ENCODE measurements at regions not wholly inside any gene's neighbourhood (a gene's known extent, or its start where the extent isn't known, plus 50 kb on each side); places are given as distances from the start of the nearest gene placed in this dataset.

DNA sequence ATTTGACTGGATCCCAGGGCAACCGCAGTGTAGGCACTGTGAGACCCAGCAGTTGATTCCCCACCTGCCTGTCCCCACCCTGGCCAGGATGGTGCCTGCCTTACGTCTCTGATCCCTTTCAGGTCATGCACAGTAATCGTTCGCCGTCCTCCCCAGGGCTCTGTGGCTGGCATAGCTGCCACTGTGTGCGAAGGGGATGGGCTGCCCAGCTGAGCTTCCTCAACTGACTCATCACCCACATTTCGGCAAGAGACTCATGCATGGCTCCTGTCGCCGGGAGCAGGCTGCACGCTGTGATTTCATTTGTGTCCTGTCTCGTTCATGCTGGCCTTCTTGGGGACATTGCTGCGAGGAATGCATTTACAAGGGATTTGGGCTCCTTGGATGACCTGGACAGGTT is 252.4 kb downstream of the KLF6 start:
- Histone ChIP-seq H3K27ac (ENCODE audit: low read length) (no peak overlapping the region), H3K4me3 (ENCODE audit: low read length) (no peak overlapping the region), H3K36me3 (ENCODE audit: control insufficient read depth, low read depth, low read length) (no peaks in the 10 kb centered on the region), H3K27me3 (ENCODE audit: control insufficient read depth, insufficient read depth, low read length) (no peaks in the 10 kb centered on the region), H3K9me3 (ENCODE audit: control insufficient read depth, low read depth, low read length) (no peaks in the 10 kb centered on the region), H3K4me1 (ENCODE audit: control insufficient read depth, low read depth, low read length) (no peaks in the 10 kb centered on the region), H3K9ac (ENCODE audit: low read length) (no peak overlapping the region)

DNA sequence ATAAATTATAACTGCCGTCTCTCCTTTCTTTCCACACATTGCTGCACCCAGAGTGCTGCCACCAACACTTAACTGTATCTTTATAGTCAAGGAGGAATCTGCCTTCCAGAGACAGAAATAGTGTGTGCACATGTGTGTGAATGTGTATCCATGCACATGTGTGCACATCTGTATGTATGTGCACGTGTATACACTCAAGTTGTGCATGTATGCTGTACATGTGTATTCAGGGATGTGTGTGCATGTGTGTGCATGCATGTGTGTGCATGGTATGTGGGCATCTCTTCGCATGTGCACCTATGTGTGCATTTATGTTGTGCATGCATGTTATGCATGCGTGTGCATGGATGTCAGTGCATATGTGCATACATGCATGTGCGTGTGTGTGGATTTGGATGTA is 253.3 kb downstream of the KLF6 start:
- no peaks in the 10 kb centered on the region for H3K9me3 ChIP-seq (ENCODE audit: control insufficient read depth, low read depth, low read length)
- no peak overlapping the region for H3K4me3 ChIP-seq (ENCODE audit: low read length)
- no peak overlapping the region for H3K9ac ChIP-seq (ENCODE audit: low read length)
- H3K36me3 ChIP-seq (ENCODE audit: control insufficient read depth, low read depth, low read length): no peaks in the 10 kb centered on the region
- no peaks in the 10 kb centered on the region for H3K4me1 ChIP-seq (ENCODE audit: control insufficient read depth, low read depth, low read length)
- no peak overlapping the region for H3K27ac ChIP-seq (ENCODE audit: low read length)
- no peaks in the 10 kb centered on the region for H3K27me3 ChIP-seq (ENCODE audit: control insufficient read depth, insufficient read depth, low read length)

GRCh38 chr10:3530783-3531645 is 254.0 kb downstream of the KLF6 start:
- Histone ChIP-seq H3K9ac (ENCODE audit: low read length) (no peak overlapping the region), H3K36me3 (ENCODE audit: control insufficient read depth, low read depth, low read length) (no peaks in the 10 kb centered on the region), H3K4me1 (ENCODE audit: control insufficient read depth, low read depth, low read length) (no peaks in the 10 kb centered on the region), H3K27me3 (ENCODE audit: control insufficient read depth, insufficient read depth, low read length) (no peaks in the 10 kb centered on the region), H3K27ac (ENCODE audit: low read length) (no peak overlapping the region), H3K4me3 (ENCODE audit: low read length) (no peak overlapping the region), H3K9me3 (ENCODE audit: control insufficient read depth, low read depth, low read length) (no peaks in the 10 kb centered on the region)

GRCh38 chr10:3530346-3530745 is 254.7 kb downstream of the KLF6 start:
- no peak overlapping the region for H3K9ac ChIP-seq (ENCODE audit: low read length)
- H3K9me3 ChIP-seq (ENCODE audit: control insufficient read depth, low read depth, low read length): no peaks in the 10 kb centered on the region
- H3K36me3 ChIP-seq (ENCODE audit: control insufficient read depth, low read depth, low read length): no peaks in the 10 kb centered on the region
- H3K4me1 ChIP-seq (ENCODE audit: control insufficient read depth, low read depth, low read length): no peaks in the 10 kb centered on the region
- H3K27ac ChIP-seq (ENCODE audit: low read length): no peak overlapping the region
- H3K27me3 ChIP-seq (ENCODE audit: control insufficient read depth, insufficient read depth, low read length): no peaks in the 10 kb centered on the region
- no peak overlapping the region for H3K4me3 ChIP-seq (ENCODE audit: low read length)

- Histone ChIP-seq H3K4me1 (ENCODE audit: control insufficient read depth, low read depth, low read length) (no peaks in the 10 kb centered on the region), H3K9ac (ENCODE audit: low read length) (no peak overlapping the region)
Observed at GRCh38 chr10:3529691-3530090, 255.3 kb downstream of the KLF6 start.

DNA sequence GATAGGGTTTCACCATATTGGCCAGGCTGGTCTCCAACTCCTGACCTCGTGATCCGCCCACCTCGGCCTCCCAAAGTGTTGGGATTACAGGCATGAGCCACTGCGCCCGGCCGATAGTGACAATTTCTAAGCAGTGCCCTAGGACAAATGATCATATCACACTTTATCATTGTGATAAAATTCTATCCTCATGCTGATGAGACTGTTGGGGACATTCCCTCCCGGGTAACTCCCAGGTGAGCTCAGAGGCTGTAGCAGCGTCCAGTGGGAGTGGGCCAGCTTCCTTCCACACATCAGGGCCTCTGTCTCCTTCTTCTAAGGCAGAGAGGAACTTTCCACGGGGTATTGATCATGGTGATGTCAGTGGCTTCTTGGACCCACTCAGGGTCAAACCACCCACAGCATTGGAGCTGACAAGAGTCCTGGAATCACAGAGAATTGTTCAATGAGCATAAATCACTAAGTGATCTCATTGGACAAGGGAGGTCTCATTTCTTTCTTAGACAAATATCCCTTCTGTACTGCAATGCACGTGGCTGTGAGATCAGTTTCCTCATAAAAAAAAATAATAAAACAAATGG is 256.1 kb downstream of the KLF6 start:
- Histone ChIP-seq H3K9me3 (ENCODE audit: control insufficient read depth, low read depth, low read length) (no peaks in the 10 kb centered on the region), H3K36me3 (ENCODE audit: control insufficient read depth, low read depth, low read length) (no peaks in the 10 kb centered on the region), H3K4me3 (ENCODE audit: low read length) (no peak overlapping the region), H3K27ac (ENCODE audit: low read length) (no peak overlapping the region), H3K9ac (ENCODE audit: low read length) (no peak overlapping the region), H3K4me1 (ENCODE audit: control insufficient read depth, low read depth, low read length) (no peaks in the 10 kb centered on the region), H3K27me3 (ENCODE audit: control insufficient read depth, insufficient read depth, low read length) (no peaks in the 10 kb centered on the region)

More at GRCh38 chr10:3529691-3530090, 255.3 kb downstream of the KLF6 start:
- no peaks in the 10 kb centered on the region for H3K27me3 ChIP-seq (ENCODE audit: control insufficient read depth, insufficient read depth, low read length)
- H3K27ac ChIP-seq (ENCODE audit: low read length): no peak overlapping the region
- no peak overlapping the region for H3K4me3 ChIP-seq (ENCODE audit: low read length)
- H3K36me3 ChIP-seq (ENCODE audit: control insufficient read depth, low read depth, low read length): no peaks in the 10 kb centered on the region
- no peaks in the 10 kb centered on the region for H3K9me3 ChIP-seq (ENCODE audit: control insufficient read depth, low read depth, low read length)

DNA sequence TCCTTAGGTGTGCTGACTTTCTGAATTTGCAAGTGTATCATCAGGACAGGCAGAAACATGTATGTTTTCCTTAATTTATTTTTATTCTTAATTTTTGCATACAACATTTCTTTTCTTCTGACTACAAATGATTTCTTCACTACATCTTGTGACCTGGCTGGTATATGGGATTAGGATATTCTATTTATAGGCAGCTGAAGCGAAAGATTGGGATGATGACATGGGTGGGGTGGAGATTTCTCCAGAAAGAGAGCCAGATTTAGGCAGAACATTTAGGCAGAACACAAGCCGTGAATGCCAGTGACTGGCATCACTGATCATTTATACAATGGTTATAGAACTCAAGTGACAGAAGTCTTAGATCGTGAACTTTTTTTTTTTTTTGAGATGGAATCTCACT is 256.7 kb downstream of the KLF6 start:
- Histone ChIP-seq H3K9ac (ENCODE audit: low read length) (no peak overlapping the region), H3K4me1 (ENCODE audit: control insufficient read depth, low read depth, low read length) (no peaks in the 10 kb centered on the region), H3K9me3 (ENCODE audit: control insufficient read depth, low read depth, low read length) (no peaks in the 10 kb centered on the region), H3K36me3 (ENCODE audit: control insufficient read depth, low read depth, low read length) (no peaks in the 10 kb centered on the region), H3K27ac (ENCODE audit: low read length) (no peak overlapping the region), H3K4me3 (ENCODE audit: low read length) (no peak overlapping the region), H3K27me3 (ENCODE audit: control insufficient read depth, insufficient read depth, low read length) (no peaks in the 10 kb centered on the region)

DNA sequence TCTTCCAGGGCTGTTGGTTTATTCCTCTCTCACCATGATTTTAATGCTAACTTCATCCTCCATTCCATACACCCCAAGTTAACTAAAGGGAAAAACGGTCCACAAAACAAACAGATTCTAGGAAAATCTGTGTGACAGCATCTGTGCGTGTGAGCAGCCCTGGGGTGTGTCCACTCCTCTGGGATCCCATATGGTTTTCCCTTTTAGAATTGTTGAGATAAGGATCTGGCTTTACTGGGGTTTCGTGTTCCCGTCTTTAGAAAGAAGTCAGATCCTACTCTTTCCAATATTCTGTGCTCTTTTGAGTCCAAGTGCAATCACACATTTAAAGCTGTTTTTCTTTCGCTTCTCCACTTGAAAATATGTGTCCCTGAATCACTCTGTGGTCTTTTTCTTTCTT is 257.1 kb downstream of the KLF6 start:
- no peaks in the 10 kb centered on the region for H3K9me3 ChIP-seq (ENCODE audit: control insufficient read depth, low read depth, low read length)
- no peak overlapping the region for H3K9ac ChIP-seq (ENCODE audit: low read length)
- no peak overlapping the region for H3K4me3 ChIP-seq (ENCODE audit: low read length)
- H3K36me3 ChIP-seq (ENCODE audit: control insufficient read depth, low read depth, low read length): no peaks in the 10 kb centered on the region
- H3K27me3 ChIP-seq (ENCODE audit: control insufficient read depth, insufficient read depth, low read length): no peaks in the 10 kb centered on the region
- no peaks in the 10 kb centered on the region for H3K4me1 ChIP-seq (ENCODE audit: control insufficient read depth, low read depth, low read length)
- no peak overlapping the region for H3K27ac ChIP-seq (ENCODE audit: low read length)

GRCh38 chr10:3526727-3527501 is 258.1 kb downstream of the KLF6 start:
- Histone ChIP-seq H3K9ac (ENCODE audit: low read length) (no peak overlapping the region), H3K4me1 (ENCODE audit: control insufficient read depth, low read depth, low read length) (no peaks in the 10 kb centered on the region), H3K27me3 (ENCODE audit: control insufficient read depth, insufficient read depth, low read length) (no peaks in the 10 kb centered on the region), H3K4me3 (ENCODE audit: low read length) (no peak overlapping the region), H3K27ac (ENCODE audit: low read length) (no peak overlapping the region), H3K9me3 (ENCODE audit: control insufficient read depth, low read depth, low read length) (no peaks in the 10 kb centered on the region), H3K36me3 (ENCODE audit: control insufficient read depth, low read depth, low read length) (no peaks in the 10 kb centered on the region)

DNA sequence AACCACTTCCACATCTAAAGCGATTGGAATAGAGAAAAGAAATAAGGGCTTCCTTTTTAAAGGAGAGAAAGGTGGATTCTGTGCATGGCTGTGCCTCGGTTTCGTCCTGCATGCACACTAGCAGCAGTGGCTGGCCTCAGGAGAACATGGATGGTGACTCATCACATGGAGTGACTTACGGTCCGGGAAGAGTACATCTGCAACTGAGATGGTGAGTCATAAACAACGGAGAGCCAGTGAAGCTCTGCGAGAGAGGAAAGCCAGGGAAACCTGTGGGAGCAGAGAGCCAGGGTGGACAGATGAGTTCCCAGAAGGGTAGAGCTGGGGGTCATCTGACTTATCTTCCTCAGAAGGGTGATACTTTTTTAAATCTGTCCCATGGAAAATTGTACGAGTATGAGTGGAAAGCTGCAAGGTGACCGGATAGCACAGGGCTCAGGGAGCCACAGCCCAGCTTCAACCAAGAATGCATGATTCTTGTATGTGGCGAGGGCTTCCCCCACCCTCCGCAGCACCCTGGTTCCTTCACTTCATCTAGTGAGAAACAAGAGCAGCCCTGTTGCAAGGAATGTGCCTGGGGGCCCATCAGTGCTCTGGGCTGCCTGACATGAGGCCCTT is 259.1 kb downstream of the KLF6 start:
- no peaks in the 10 kb centered on the region for H3K4me1 ChIP-seq (ENCODE audit: control insufficient read depth, low read depth, low read length)

More for the DNA sequence above, 259.1 kb downstream of the KLF6 start:
- no peaks in the 10 kb centered on the region for H3K27me3 ChIP-seq (ENCODE audit: control insufficient read depth, insufficient read depth, low read length)
- H3K27ac ChIP-seq (ENCODE audit: low read length): no peak overlapping the region
- H3K9ac ChIP-seq (ENCODE audit: low read length): no peak overlapping the region
- H3K36me3 ChIP-seq (ENCODE audit: control insufficient read depth, low read depth, low read length): no peaks in the 10 kb centered on the region
- no peaks in the 10 kb centered on the region for H3K9me3 ChIP-seq (ENCODE audit: control insufficient read depth, low read depth, low read length)
- H3K4me3 ChIP-seq (ENCODE audit: low read length): no peak overlapping the region
